CD8-positive, alpha-beta memory T cell (primary cell): ENCODE measurements at regions not wholly inside any gene's neighbourhood (a gene's known extent, or its start where the extent isn't known, plus 50 kb on each side); places are given as distances from the start of the nearest gene placed in this dataset.
"Not testable (repeated sequence)": the region's sequence is repeated elsewhere in the genome, so short reads cannot be mapped to it uniquely, and the experiment has no call there.

Experiments
- CTCF ChIA-PET: fragments of 350-600 bp; sonication (Branson Sonifier 250); formaldehyde crosslinking; loops from one replicate; lab custom pipeline; 2021; ENCODE audit warnings: antibody characterized with exemption; lab: Charles Lee
- POLR2A ChIA-PET: fragments of 350-600 bp; sonication (Branson Sonifier 250); formaldehyde crosslinking; loops from one replicate; lab custom pipeline; 2021; ENCODE audit warnings: antibody characterized with exemption; lab: Charles Lee
- DNase-seq, 5 donors: peaks; one replicate each; pipeline versions ENCODE4 v3.0.0 to v3.0.0-alpha.2; 2020 to 2022; ENCODE audit warnings: mixed read lengths in 1 of 5
- H3K27ac ChIP-seq: one replicate; pipeline ENCODE4 v1.7.0; 2013; ENCODE audit warnings: low read depth, mild to moderate bottlenecking, low read length, moderate library complexity
- H3K27me3 ChIP-seq: 2 replicates; pipeline ENCODE4 v1.7.0; 2013; ENCODE audit warnings: low read length, mild to moderate bottlenecking; ENCODE audit not compliant: insufficient read depth, poor library complexity, severe bottlenecking
- H3K36me3 ChIP-seq: 2 replicates; pipeline ENCODE4 v1.7.0; 2013; ENCODE audit warnings: mild to moderate bottlenecking, low read length, moderate library complexity; ENCODE audit not compliant: insufficient read depth
- H3K4me1 ChIP-seq: 2 replicates; pipeline ENCODE4 v1.7.0; 2013; ENCODE audit warnings: mild to moderate bottlenecking, low read length, moderate library complexity; ENCODE audit not compliant: insufficient read depth
- H3K4me3 ChIP-seq: 2 replicates; pipeline ENCODE4 v1.7.0; 2013; ENCODE audit warnings: mild to moderate bottlenecking, low read length
- H3K9me3 ChIP-seq: 2 replicates; pipeline ENCODE4 v1.7.0; 2013; ENCODE audit warnings: mild to moderate bottlenecking, low read length
- H3K27ac Mint-ChIP-seq, 8 donors: one replicate each; pipeline ENCODE4 v1.8.0; 2020 to 2021; ENCODE audit warnings: mixed read lengths in 8 of 8, mild to moderate bottlenecking in 6 of 8, inconsistent platforms in 3 of 8, moderate library complexity in 3 of 8
- H3K27me3 Mint-ChIP-seq, 2 donors: one replicate each; pipeline ENCODE4 v1.8.0; 2020 to 2021; ENCODE audit warnings: mixed read lengths in 2 of 2, mild to moderate bottlenecking in 1 of 2, moderate library complexity in 1 of 2
- H3K36me3 Mint-ChIP-seq, 3 donors: one replicate each; pipeline ENCODE4 v1.8.0; 2020 to 2021; ENCODE audit warnings: mixed read lengths in 3 of 3, inconsistent platforms in 1 of 3, mild to moderate bottlenecking in 1 of 3
- H3K4me1 Mint-ChIP-seq, 3 donors: one replicate each; pipeline ENCODE4 v1.8.0; 2020 to 2021; ENCODE audit warnings: mixed read lengths in 3 of 3, inconsistent platforms in 1 of 3, mild to moderate bottlenecking in 1 of 3
- H3K4me3 Mint-ChIP-seq, 7 donors: one replicate each; pipeline ENCODE4 v1.8.0; 2020 to 2021; ENCODE audit warnings: mixed read lengths in 7 of 7, mild to moderate bottlenecking in 6 of 7, moderate library complexity in 4 of 7, inconsistent platforms in 2 of 7
- H3K9me3 Mint-ChIP-seq, 5 donors: one replicate each; pipeline ENCODE4 v1.8.0; 2020 to 2022; ENCODE audit warnings: mixed read lengths in 5 of 5, mild to moderate bottlenecking in 3 of 5, moderate library complexity in 2 of 5, inconsistent platforms in 1 of 5

DNA sequence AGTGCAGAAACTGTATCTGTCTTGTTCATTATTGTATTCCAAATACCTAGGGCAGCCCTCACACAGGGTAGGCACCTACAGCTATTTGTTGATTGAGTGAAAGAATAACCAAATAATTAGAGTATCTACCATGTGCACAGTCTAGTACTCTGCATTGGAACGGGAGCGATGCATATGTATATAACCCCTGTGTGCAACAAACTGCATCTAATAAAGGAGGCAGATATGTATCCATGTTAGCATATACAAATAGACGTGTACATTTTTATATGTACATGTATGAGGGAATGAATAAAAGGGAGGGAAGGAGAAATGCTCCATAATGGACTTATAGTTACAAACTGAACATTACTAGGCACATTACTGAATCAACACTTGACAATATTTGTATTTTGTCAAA is 191.3 kb upstream of the PTPRZ1 start:
- H3K4me1 Mint-ChIP-seq = no peaks in the 10 kb centered on the region
- CTCF ChIA-PET = no interaction called here

DNA sequence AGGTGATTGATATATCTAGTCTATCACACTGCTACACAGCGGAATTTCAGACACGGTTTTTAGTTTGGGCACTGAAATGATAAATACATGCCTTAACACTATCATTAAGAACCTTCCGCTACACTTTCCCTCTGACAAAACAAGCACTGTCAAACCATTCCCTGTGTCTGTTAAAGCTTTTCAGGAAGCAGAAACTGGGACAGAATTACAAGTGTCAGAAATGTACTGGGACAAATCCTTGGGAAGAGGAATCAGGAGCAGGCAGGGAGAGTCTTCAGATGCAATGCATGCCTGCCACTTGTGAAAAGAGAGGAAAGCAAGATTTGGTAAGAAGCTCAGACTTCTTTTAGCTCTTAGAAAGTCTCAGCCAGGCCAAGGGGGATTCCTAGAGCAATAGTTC is 196.8 kb upstream of the PTPRZ1 start:
- no peak overlapping the region for H3K27ac Mint-ChIP-seq
- CTCF ChIA-PET = no interaction called here

More for the DNA sequence above, 191.3 kb upstream of the PTPRZ1 start:
- no peaks in the 10 kb centered on the region for H3K27me3 ChIP-seq
- H3K4me3 Mint-ChIP-seq = no peak overlapping the region
- no peak for DNase-seq
- H3K36me3 ChIP-seq = no peaks in the 10 kb centered on the region
- H3K27ac ChIP-seq = no peak overlapping the region
- POLR2A ChIA-PET = no interaction called here
- no peak overlapping the region for H3K4me3 ChIP-seq
- no peaks in the 10 kb centered on the region for H3K4me1 ChIP-seq
- H3K27me3 Mint-ChIP-seq = peaks cover 0 to 8% of the 10 kb centered on the region in 2 donors
- no peaks in the 10 kb centered on the region for H3K9me3 Mint-ChIP-seq
- no peak overlapping the region for H3K27ac Mint-ChIP-seq
- H3K36me3 Mint-ChIP-seq = no peaks in the 10 kb centered on the region
- H3K9me3 ChIP-seq = no peaks in the 10 kb centered on the region

DNA sequence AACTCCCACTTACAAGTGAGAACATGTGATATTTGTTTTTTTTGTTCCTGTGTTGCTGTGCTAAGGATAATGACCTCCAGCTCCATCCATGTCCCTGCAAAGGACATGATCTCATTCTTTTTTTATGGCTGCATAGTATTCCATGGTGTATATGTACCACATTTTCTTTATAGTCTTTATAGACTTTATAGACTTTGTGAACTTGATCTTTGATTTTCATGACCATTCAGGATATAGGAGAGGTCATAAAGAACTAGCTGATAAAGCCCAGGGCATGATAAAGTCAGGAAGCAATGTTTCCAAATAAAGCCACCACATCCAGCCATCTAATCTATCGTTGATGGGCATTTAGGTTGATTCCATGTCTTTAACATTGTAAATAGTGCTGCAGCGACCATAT is 198.5 kb upstream of the PTPRZ1 start:
- H3K4me1 Mint-ChIP-seq, H3K4me3 ChIP-seq, CTCF ChIA-PET, H3K27me3 Mint-ChIP-seq, POLR2A ChIA-PET, DNase-seq, H3K27ac ChIP-seq, H3K36me3 ChIP-seq, H3K27ac Mint-ChIP-seq, H3K36me3 Mint-ChIP-seq, H3K4me1 ChIP-seq, H3K9me3 ChIP-seq, H3K27me3 ChIP-seq, H3K4me3 Mint-ChIP-seq: not testable (repeated sequence)
- peaks cover 0 to 14% (median 0%) of the 10 kb centered on the region in 5 donors for H3K9me3 Mint-ChIP-seq

More for the DNA sequence above, 196.8 kb upstream of the PTPRZ1 start:
- H3K36me3 Mint-ChIP-seq = no peaks in the 10 kb centered on the region
- Histone ChIP-seq H3K36me3 (no peaks in the 10 kb centered on the region), H3K27me3 (no peaks in the 10 kb centered on the region), H3K27ac (no peak overlapping the region), H3K9me3 (no peaks in the 10 kb centered on the region), H3K4me1 (no peaks in the 10 kb centered on the region), H3K4me3 (no peak overlapping the region)
- no peak overlapping the region for H3K4me3 Mint-ChIP-seq
- peaks cover 1 to 8% of the 10 kb centered on the region in 2 donors for H3K27me3 Mint-ChIP-seq
- no peaks in the 10 kb centered on the region for H3K4me1 Mint-ChIP-seq
- POLR2A ChIA-PET = no interaction called here
- DNase-seq = no peak
- peaks cover 0 to 6% (median 0%) of the 10 kb centered on the region in 5 donors for H3K9me3 Mint-ChIP-seq

DNA sequence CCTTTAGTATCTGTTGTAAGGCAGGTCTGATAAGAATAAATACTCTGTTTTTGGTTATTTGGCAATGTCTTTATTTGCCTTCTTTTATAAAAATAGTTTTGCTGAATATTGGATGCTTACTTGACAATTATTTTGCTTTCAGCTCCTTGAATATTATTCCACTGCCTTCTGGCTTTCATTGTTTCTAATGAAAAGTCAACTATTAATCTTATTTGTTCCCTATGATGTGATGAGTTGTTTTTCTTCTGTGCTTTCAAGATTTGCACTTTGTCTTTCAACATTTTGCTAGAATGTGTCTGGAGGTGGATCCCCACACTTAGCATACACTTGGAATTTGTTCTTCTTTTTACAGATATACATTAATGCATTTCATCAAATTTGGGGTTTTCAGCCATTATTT is 203.8 kb upstream of the PTPRZ1 start:
- H3K4me1 Mint-ChIP-seq = no peaks in the 10 kb centered on the region
- H3K4me3 Mint-ChIP-seq = no peak overlapping the region
- H3K27ac Mint-ChIP-seq = no peak overlapping the region
- Histone ChIP-seq H3K27me3 (no peaks in the 10 kb centered on the region), H3K36me3 (no peaks in the 10 kb centered on the region), H3K27ac (no peak overlapping the region), H3K4me1 (no peaks in the 10 kb centered on the region), H3K9me3 (no peaks in the 10 kb centered on the region), H3K4me3 (no peak overlapping the region)
- DNase-seq = no peak
- H3K36me3 Mint-ChIP-seq = no peaks in the 10 kb centered on the region
- no peaks in the 10 kb centered on the region for H3K27me3 Mint-ChIP-seq
- H3K9me3 Mint-ChIP-seq = peaks cover 0 to 9% (median 0%) of the 10 kb centered on the region in 5 donors
- CTCF ChIA-PET = no interaction called here
- POLR2A ChIA-PET = no interaction called here

DNA sequence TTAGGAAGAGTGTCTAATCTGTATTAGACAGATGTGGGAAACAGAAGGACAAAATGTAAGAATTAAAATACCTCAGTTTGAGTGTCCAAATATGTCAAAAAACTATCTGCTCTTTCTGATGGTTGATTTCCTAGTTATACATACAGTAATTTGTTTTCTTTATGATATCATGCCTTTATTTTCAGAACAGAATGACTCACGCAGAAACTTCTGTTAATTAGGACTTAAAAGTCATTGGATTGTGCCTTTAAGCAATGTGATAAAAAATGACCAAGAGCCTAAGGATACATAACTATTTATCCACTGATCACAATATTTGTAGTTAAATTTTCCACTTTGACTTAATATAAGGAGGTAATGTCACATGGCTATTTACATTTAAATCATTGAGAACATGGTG is 206.7 kb upstream of the PTPRZ1 start:
- Mint-ChIP-seq H3K9me3 (peaks cover 0 to 9% (median 2%) of the 10 kb centered on the region in 5 donors), H3K27me3 (no peaks in the 10 kb centered on the region), H3K27ac (no peak overlapping the region), H3K36me3 (no peaks in the 10 kb centered on the region), H3K4me1 (no peaks in the 10 kb centered on the region), H3K4me3 (no peak overlapping the region)
- CTCF ChIA-PET = no interaction called here
- no peak for DNase-seq
- H3K4me1 ChIP-seq = no peaks in the 10 kb centered on the region
- H3K4me3 ChIP-seq = no peak overlapping the region
- no peak overlapping the region for H3K27ac ChIP-seq
- POLR2A ChIA-PET = no interaction called here
- no peaks in the 10 kb centered on the region for H3K9me3 ChIP-seq
- no peaks in the 10 kb centered on the region for H3K36me3 ChIP-seq
- no peaks in the 10 kb centered on the region for H3K27me3 ChIP-seq

DNA sequence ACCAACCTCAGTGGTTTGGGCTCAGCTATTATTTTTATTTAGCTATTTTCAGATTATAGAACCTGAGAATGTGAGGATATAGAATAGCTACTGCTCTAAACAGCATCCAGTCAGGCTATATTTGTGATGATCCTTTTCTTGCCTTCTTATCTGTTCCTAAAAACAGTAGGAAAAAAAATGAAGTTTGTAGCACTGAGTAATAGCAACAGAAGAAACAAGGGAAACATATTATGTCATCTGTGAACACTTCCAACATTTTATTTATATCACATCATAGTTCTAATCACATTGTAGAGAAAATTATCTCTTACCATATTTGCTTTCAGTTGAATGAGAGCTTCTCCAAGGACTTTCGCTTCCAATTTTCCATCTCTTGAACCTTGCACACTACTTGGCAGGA is 229.6 kb upstream of the PTPRZ1 start:
- H3K27me3 ChIP-seq = no peaks in the 10 kb centered on the region
- no peaks in the 10 kb centered on the region for H3K9me3 ChIP-seq
- DNase-seq = no peak
- Mint-ChIP-seq H3K9me3 (peaks cover 0 to 9% (median 2%) of the 10 kb centered on the region in 5 donors), H3K36me3 (no peaks in the 10 kb centered on the region), H3K4me1 (no peaks in the 10 kb centered on the region), H3K27me3 (no peaks in the 10 kb centered on the region), H3K27ac (no peak overlapping the region), H3K4me3 (no peak overlapping the region)
- H3K4me1 ChIP-seq = no peaks in the 10 kb centered on the region
- no peaks in the 10 kb centered on the region for H3K36me3 ChIP-seq
- CTCF ChIA-PET = no interaction called here
- no peak overlapping the region for H3K4me3 ChIP-seq
- H3K27ac ChIP-seq = no peak overlapping the region
- POLR2A ChIA-PET = no interaction called here

DNA sequence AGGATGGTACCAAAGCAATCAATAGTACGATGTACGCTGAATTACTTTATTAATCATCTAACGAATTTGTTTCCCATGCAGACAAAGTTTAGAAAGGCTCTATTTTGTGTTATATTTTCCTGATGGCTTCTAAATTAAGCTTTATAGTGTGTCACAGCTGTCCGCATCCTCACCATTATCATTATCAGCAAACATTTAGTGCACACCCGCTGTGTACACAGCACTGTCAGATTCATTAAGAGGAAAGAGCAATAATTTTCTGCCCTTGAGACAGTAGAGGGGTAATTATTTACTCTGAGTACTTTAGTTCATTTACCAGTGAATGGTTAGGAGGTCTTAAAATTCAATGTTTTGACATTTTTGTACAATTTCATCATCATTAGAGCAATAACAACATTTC is 233.3 kb upstream of the PTPRZ1 start:
- peaks cover 0 to 3% of the 10 kb centered on the region in 2 donors for H3K27me3 Mint-ChIP-seq
- POLR2A ChIA-PET = no interaction called here
- peaks cover 0 to 9% (median 1%) of the 10 kb centered on the region in 5 donors for H3K9me3 Mint-ChIP-seq
- Histone ChIP-seq H3K9me3 (no peaks in the 10 kb centered on the region), H3K27me3 (no peaks in the 10 kb centered on the region), H3K4me3 (no peak overlapping the region), H3K4me1 (no peaks in the 10 kb centered on the region), H3K36me3 (no peaks in the 10 kb centered on the region), H3K27ac (no peak overlapping the region)
- H3K36me3 Mint-ChIP-seq = no peaks in the 10 kb centered on the region
- no peak overlapping the region for H3K27ac Mint-ChIP-seq
- no peak for DNase-seq
- H3K4me3 Mint-ChIP-seq = no peak overlapping the region
- H3K4me1 Mint-ChIP-seq = no peaks in the 10 kb centered on the region
- CTCF ChIA-PET = no interaction called here

DNA sequence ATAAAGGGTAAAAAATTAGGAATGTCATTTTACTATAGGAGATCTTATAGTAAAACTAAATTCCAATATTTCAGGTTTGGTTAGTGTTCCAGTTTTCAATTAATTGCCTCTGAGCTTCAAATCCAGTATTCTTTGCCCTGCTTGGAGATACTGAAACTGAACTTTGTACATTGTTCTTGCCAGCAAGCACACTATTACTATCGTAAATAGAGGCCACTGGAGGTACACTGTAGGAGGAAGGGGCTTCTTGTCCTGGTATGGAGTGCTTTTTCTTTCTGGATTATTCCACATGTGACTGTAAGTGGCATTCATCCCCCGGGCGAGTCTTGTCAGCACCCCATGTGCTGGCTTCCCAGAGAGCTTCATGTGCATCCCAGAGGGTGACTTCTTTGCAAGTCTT is 234.7 kb upstream of the PTPRZ1 start:
- no peaks in the 10 kb centered on the region for H3K4me1 Mint-ChIP-seq
- no peaks in the 10 kb centered on the region for H3K36me3 Mint-ChIP-seq
- H3K27ac ChIP-seq = no peak overlapping the region
- H3K4me3 ChIP-seq = no peak overlapping the region
- no peak overlapping the region for H3K4me3 Mint-ChIP-seq
- H3K27me3 ChIP-seq = no peaks in the 10 kb centered on the region
- POLR2A ChIA-PET = no interaction called here
- H3K27ac Mint-ChIP-seq = no peak overlapping the region
- no peaks in the 10 kb centered on the region for H3K36me3 ChIP-seq
- H3K27me3 Mint-ChIP-seq = peaks cover 0 to 3% of the 10 kb centered on the region in 2 donors
- no peak for DNase-seq
- H3K9me3 Mint-ChIP-seq = peaks cover 0 to 9% (median 0%) of the 10 kb centered on the region in 5 donors
- H3K9me3 ChIP-seq = no peaks in the 10 kb centered on the region
- no peaks in the 10 kb centered on the region for H3K4me1 ChIP-seq
- CTCF ChIA-PET = no interaction called here

DNA sequence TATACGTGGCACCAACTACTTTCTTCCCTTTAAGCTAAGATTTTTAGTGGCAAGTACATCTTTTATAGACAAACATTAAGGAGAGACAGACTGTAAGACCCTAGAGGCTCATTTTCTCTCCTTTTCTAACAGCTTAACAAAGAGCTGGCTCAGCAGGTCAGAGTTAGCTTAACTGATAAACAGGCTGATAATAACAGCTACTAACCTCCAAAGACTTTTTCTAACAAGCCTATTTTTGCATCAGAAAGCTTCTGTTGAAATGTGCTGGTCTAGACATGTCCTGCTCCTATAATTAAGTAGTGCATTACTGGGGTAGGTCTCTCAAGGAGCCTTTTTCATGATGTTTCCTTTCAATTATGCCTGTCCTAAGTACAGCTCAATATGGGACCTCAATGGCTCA is 238.2 kb upstream of the FAM3C start:
- POLR2A ChIA-PET = no interaction called here
- no peaks in the 10 kb centered on the region for H3K4me1 ChIP-seq
- CTCF ChIA-PET = no interaction called here
- Mint-ChIP-seq H3K4me3 (no peak overlapping the region), H3K9me3 (peaks cover 0 to 3% (median 0%) of the 10 kb centered on the region in 5 donors), H3K36me3 (no peaks in the 10 kb centered on the region), H3K27me3 (peaks cover under 1 to 10% of the 10 kb centered on the region in 2 donors), H3K27ac (no peak overlapping the region), H3K4me1 (no peaks in the 10 kb centered on the region)
- no peak for DNase-seq
- no peaks in the 10 kb centered on the region for H3K9me3 ChIP-seq
- no peak overlapping the region for H3K4me3 ChIP-seq
- H3K36me3 ChIP-seq = no peaks in the 10 kb centered on the region
- H3K27ac ChIP-seq = no peak overlapping the region
- no peaks in the 10 kb centered on the region for H3K27me3 ChIP-seq
